ENCODE measurements at regions not wholly inside any gene's neighbourhood (a gene's known extent, or its start where the extent isn't known, plus 50 kb on each side); places are given as distances from the start of the nearest gene placed in this dataset.
"Not testable (repeated sequence)": the region's sequence is repeated elsewhere in the genome, so short reads cannot be mapped to it uniquely, and the experiment has no call there.

GRCh38 chr4:66367043-66367660, 696.9 kb upstream of the EPHA5 start:
- no peak for DNase-seq
- no peaks in the 10 kb centered on the region for H3K4me1 ChIP-seq
- no peak for TF ChIP-seq CTCF (IDR thresholded peaks at IDR 0.05; ENCODE audit: low read depth, low read length)
- H3K36me3 ChIP-seq, result no peaks in the 10 kb centered on the region
- H3K4me3 ChIP-seq (ENCODE audit: low read depth, low read length), result no peak overlapping the region
- H3K27me3 ChIP-seq, result no peaks in the 10 kb centered on the region
- no peaks in the 10 kb centered on the region for H3K9me3 ChIP-seq

- H3K4me1 ChIP-seq; H3K4me3 ChIP-seq (ENCODE audit: low read depth, low read length); DNase-seq; H3K27me3 ChIP-seq; H3K36me3 ChIP-seq; H3K9me3 ChIP-seq: not testable (repeated sequence)
Measured at GRCh38 chr4:66360395-66360794, 690.1 kb upstream of the EPHA5 start.

- DNase-seq, result no peak
- Histone ChIP-seq H3K9me3 (no peaks in the 10 kb centered on the region), H3K36me3 (no peaks in the 10 kb centered on the region), H3K4me3 (ENCODE audit: low read depth, low read length) (no peak overlapping the region), H3K27me3 (no peaks in the 10 kb centered on the region), H3K4me1 (no peaks in the 10 kb centered on the region)
- TF ChIP-seq CTCF (IDR thresholded peaks at IDR 0.05; ENCODE audit: low read depth, low read length), result no peak
Measured at GRCh38 chr4:66357316-66357715, 687.0 kb upstream of the EPHA5 start.

- no peak for TF ChIP-seq CTCF (IDR thresholded peaks at IDR 0.05; ENCODE audit: low read depth, low read length)
- Histone ChIP-seq H3K27me3 (no peaks in the 10 kb centered on the region), H3K9me3 (no peaks in the 10 kb centered on the region), H3K4me1 (no peaks in the 10 kb centered on the region), H3K4me3 (ENCODE audit: low read depth, low read length) (no peak overlapping the region), H3K36me3 (no peaks in the 10 kb centered on the region)
- DNase-seq, result no peak
Measured at GRCh38 chr4:66355328-66355727, 685.0 kb upstream of the EPHA5 start.

GRCh38 chr4:66351761-66352160, 681.5 kb upstream of the EPHA5 start:
- Histone ChIP-seq H3K9me3 (no peaks in the 10 kb centered on the region), H3K36me3 (no peaks in the 10 kb centered on the region), H3K27me3 (no peaks in the 10 kb centered on the region), H3K4me3 (ENCODE audit: low read depth, low read length) (no peak overlapping the region), H3K4me1 (no peaks in the 10 kb centered on the region)
- no peak for TF ChIP-seq CTCF (IDR thresholded peaks at IDR 0.05; ENCODE audit: low read depth, low read length)
- DNase-seq, result no peak

GRCh38 chr4:66340286-66340893, 670.1 kb upstream of the EPHA5 start:
- Histone ChIP-seq H3K4me1 (no peaks in the 10 kb centered on the region), H3K27me3 (no peaks in the 10 kb centered on the region), H3K4me3 (ENCODE audit: low read depth, low read length) (no peak overlapping the region), H3K36me3 (no peaks in the 10 kb centered on the region), H3K9me3 (no peaks in the 10 kb centered on the region)
- no peak for DNase-seq
- TF ChIP-seq CTCF (IDR thresholded peaks at IDR 0.05; ENCODE audit: low read depth, low read length), result no peak

Data from BE2C (cell line).